ENCODE measurements at regions not wholly inside any gene's neighbourhood (a gene's known extent, or its start where the extent isn't known, plus 50 kb on each side); places are given as distances from the start of the nearest gene placed in this dataset.

GRCh38 chr10:4751211-4751610 is 74.8 kb upstream of the AKR1E2 start:
- no peak overlapping the region for H3K4me3 ChIP-seq (replicated peaks; ENCODE audit: low read depth, low read length)
- TF ChIP-seq CTCF (IDR thresholded peaks at IDR 0.05; ENCODE audit: low read depth, low read length, missing control alignments): no peak
- DNase-seq (ENCODE audit: extremely low read depth, low read depth): no peak

- no peak for DNase-seq (ENCODE audit: extremely low read depth, low read depth)
- no peak overlapping the region for H3K4me3 ChIP-seq (replicated peaks; ENCODE audit: low read depth, low read length)
- no peak for TF ChIP-seq CTCF (IDR thresholded peaks at IDR 0.05; ENCODE audit: low read depth, low read length, missing control alignments)
Observed at GRCh38 chr10:4749271-4749574, 76.8 kb upstream of the AKR1E2 start.

GRCh38 chr10:4748491-4749270 is 77.3 kb upstream of the AKR1E2 start:
- H3K4me3 ChIP-seq (replicated peaks; ENCODE audit: low read depth, low read length): no peak overlapping the region
- DNase-seq (ENCODE audit: extremely low read depth, low read depth): no peak
- no peak for TF ChIP-seq CTCF (IDR thresholded peaks at IDR 0.05; ENCODE audit: low read depth, low read length, missing control alignments)

GRCh38 chr10:4742217-4742616 is 83.8 kb upstream of the AKR1E2 start:
- H3K4me3 ChIP-seq (replicated peaks; ENCODE audit: low read depth, low read length): no peak overlapping the region
- no peak for TF ChIP-seq CTCF (IDR thresholded peaks at IDR 0.05; ENCODE audit: low read depth, low read length, missing control alignments)

GRCh38 chr10:4740471-4740870 is 85.5 kb upstream of the AKR1E2 start:
- no peak overlapping the region for H3K4me3 ChIP-seq (replicated peaks; ENCODE audit: low read depth, low read length)
- no peak for TF ChIP-seq CTCF (IDR thresholded peaks at IDR 0.05; ENCODE audit: low read depth, low read length, missing control alignments)
- no peak for DNase-seq (ENCODE audit: extremely low read depth, low read depth)

More at GRCh38 chr10:4742217-4742616, 83.8 kb upstream of the AKR1E2 start:
- no peak for DNase-seq (ENCODE audit: extremely low read depth, low read depth)

GRCh38 chr10:4736608-4737007 is 89.4 kb upstream of the AKR1E2 start:
- no peak overlapping the region for H3K4me3 ChIP-seq (replicated peaks; ENCODE audit: low read depth, low read length)
- TF ChIP-seq CTCF (IDR thresholded peaks at IDR 0.05; ENCODE audit: low read depth, low read length, missing control alignments): no peak
- DNase-seq (ENCODE audit: extremely low read depth, low read depth): no peak

- DNase-seq (ENCODE audit: extremely low read depth, low read depth): no peak
- no peak for TF ChIP-seq CTCF (IDR thresholded peaks at IDR 0.05; ENCODE audit: low read depth, low read length, missing control alignments)
- no peak overlapping the region for H3K4me3 ChIP-seq (replicated peaks; ENCODE audit: low read depth, low read length)
Observed at GRCh38 chr10:4736183-4736582, 89.8 kb upstream of the AKR1E2 start.
